ENCODE measurements at regions not wholly inside any gene's neighbourhood (a gene's known extent, or its start where the extent isn't known, plus 50 kb on each side); places are given as distances from the start of the nearest gene placed in this dataset.

DNA sequence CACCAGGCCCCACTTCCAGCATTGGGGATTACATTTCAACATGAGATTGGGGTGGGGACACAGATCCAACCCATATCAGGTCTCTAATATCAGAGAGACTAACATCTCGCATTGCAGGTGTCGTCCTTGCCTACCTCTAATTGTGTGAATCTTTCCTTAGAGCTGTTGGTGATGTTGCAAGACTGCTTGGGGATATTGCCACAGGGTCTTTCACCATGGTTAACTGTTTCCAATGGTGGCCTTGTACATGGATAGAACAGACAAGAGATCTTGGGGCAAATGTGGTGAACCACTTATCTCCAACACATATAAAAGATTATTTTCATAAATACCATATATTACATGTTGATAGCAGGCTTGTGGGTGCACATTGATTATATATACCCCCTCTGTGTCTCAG, 270.3 kb upstream of the LINC00305 start:
- in situ Hi-C loops (cut with HindIII; ENCODE audit: low pct_ligation_motif_present, low sequenced_read_pairs), result no loop called here
- H3K4me3 ChIP-seq (ENCODE audit: low read depth, low read length), result no peak overlapping the region
- no peak for DNase-seq
- TF ChIP-seq CTCF (IDR thresholded peaks at IDR 0.05; ENCODE audit: low read depth, low read length, missing control alignments), result no peak
- H3K27ac ChIP-seq, result no peak overlapping the region
- no peaks in the 10 kb centered on the region for H3K36me3 ChIP-seq (replicated peaks)
- H3K27me3 ChIP-seq (replicated peaks), result no peaks in the 10 kb centered on the region

GRCh38 chr18:64416990-64417389, 268.1 kb upstream of the LINC00305 start:
- no peaks in the 10 kb centered on the region for H3K36me3 ChIP-seq (replicated peaks)
- no peak overlapping the region for H3K4me3 ChIP-seq (ENCODE audit: low read depth, low read length)
- no peak for DNase-seq
- no peak for TF ChIP-seq CTCF (IDR thresholded peaks at IDR 0.05; ENCODE audit: low read depth, low read length, missing control alignments)
- no peak overlapping the region for H3K27ac ChIP-seq
- H3K27me3 ChIP-seq (replicated peaks), result no peaks in the 10 kb centered on the region
- in situ Hi-C loops (cut with HindIII; ENCODE audit: low pct_ligation_motif_present, low sequenced_read_pairs), result no loop called here

DNA sequence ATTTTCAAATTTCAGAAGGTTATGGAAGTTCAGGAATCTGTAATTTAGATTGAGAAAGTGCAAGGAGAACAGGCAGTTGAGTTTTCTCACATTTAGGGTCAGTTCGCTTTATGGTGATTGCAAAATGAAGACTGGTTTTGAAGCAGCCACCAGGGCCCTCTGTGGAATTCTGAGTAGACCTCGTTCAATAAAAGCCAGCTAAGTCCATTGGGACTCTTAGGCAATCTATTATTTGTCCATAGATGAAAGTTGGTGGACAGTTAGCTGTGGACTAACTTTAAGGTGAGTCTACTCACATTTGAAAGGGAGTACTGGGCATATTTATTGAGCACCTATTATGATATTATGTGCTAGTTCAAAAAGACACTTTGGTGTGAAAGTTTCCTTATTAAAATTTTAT, 266.3 kb upstream of the LINC00305 start:
- no peak overlapping the region for H3K4me3 ChIP-seq (ENCODE audit: low read depth, low read length)
- no peak for TF ChIP-seq CTCF (IDR thresholded peaks at IDR 0.05; ENCODE audit: low read depth, low read length, missing control alignments)
- no peaks in the 10 kb centered on the region for H3K27me3 ChIP-seq (replicated peaks)
- DNase-seq, result no peak
- in situ Hi-C loops (cut with HindIII; ENCODE audit: low pct_ligation_motif_present, low sequenced_read_pairs), result no loop called here
- H3K36me3 ChIP-seq (replicated peaks), result no peaks in the 10 kb centered on the region
- no peak overlapping the region for H3K27ac ChIP-seq

GRCh38 chr18:64410685-64411084, 261.8 kb upstream of the LINC00305 start:
- no peak for DNase-seq
- in situ Hi-C loops (cut with HindIII; ENCODE audit: low pct_ligation_motif_present, low sequenced_read_pairs), result no loop called here
- no peak overlapping the region for H3K27ac ChIP-seq
- no peaks in the 10 kb centered on the region for H3K27me3 ChIP-seq (replicated peaks)
- H3K36me3 ChIP-seq (replicated peaks), result no peaks in the 10 kb centered on the region
- TF ChIP-seq CTCF (IDR thresholded peaks at IDR 0.05; ENCODE audit: low read depth, low read length, missing control alignments), result no peak
- H3K4me3 ChIP-seq (ENCODE audit: low read depth, low read length), result no peak overlapping the region

DNA sequence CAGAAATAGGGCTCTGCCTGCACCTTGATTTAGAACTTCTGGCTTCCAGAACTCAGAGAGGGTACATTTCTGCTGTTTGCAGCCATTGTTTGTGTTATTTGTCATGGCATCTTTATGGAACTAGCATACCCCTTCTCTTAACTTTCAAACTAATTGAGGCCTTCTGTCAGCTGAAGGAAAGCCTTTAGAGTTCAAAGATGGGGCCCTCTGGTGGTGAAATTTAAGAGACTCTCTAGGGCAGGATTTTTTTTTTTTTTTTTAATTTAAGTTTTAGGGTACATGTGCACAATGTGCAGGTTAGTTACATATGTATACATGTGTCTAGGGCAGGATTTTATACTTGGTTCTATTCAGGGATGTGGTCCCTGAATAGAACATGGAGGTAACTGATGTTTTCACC, 260.6 kb upstream of the LINC00305 start:
- peak; percentile 48 for TF ChIP-seq CTCF (IDR thresholded peaks at IDR 0.05; ENCODE audit: low read depth, low read length, missing control alignments)
- H3K36me3 ChIP-seq (replicated peaks), result no peaks in the 10 kb centered on the region
- in situ Hi-C loops (cut with HindIII; ENCODE audit: low pct_ligation_motif_present, low sequenced_read_pairs), result no loop called here
- peak; percentile 2 for DNase-seq
- no peak overlapping the region for H3K4me3 ChIP-seq (ENCODE audit: low read depth, low read length)
- no peaks in the 10 kb centered on the region for H3K27me3 ChIP-seq (replicated peaks)
- no peak overlapping the region for H3K27ac ChIP-seq

DNA sequence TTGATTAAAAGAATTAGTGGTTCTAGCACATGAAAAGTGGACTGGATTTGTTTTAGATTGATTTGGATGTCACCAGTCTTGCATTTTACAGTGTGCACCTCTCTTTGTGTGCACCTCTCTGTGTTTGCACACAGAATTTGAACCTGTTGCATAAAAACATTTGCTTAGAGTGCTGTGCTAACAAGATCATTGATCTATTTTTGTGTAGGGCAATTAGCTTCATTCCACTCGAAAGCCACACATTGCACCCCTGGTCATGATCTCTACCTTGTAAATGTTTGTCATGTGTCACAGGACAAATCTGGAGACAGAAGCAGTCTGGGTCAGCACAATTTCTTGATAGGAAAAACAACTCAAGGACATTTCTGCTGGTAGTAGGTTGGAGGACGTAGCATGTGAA, 258.7 kb upstream of the LINC00305 start:
- no peak for DNase-seq

More for the DNA sequence above, 258.7 kb upstream of the LINC00305 start:
- H3K27ac ChIP-seq, result no peak overlapping the region
- no peak overlapping the region for H3K4me3 ChIP-seq (ENCODE audit: low read depth, low read length)
- TF ChIP-seq CTCF (IDR thresholded peaks at IDR 0.05; ENCODE audit: low read depth, low read length, missing control alignments), result no peak
- in situ Hi-C loops (cut with HindIII; ENCODE audit: low pct_ligation_motif_present, low sequenced_read_pairs), result no loop called here
- no peaks in the 10 kb centered on the region for H3K27me3 ChIP-seq (replicated peaks)
- no peaks in the 10 kb centered on the region for H3K36me3 ChIP-seq (replicated peaks)

Measured in brain microvascular endothelial cell (primary cell).